ENCODE measurements at regions not wholly inside any gene's neighbourhood (a gene's known extent, or its start where the extent isn't known, plus 50 kb on each side); places are given as distances from the start of the nearest gene placed in this dataset.

- Histone ChIP-seq H3K9me3 (replicated peaks in 1 of 2; ENCODE audit: control insufficient read depth in 1 of 2, insufficient read depth in 1 of 2, low read length in 2 of 2) (peaks cover 0 to 9% of the 10 kb centered on the region in 2 donors), H3K36me3 (replicated peaks in 1 of 2; ENCODE audit: control insufficient read depth in 1 of 2, insufficient read depth in 2 of 2, low read length in 2 of 2) (no peaks in the 10 kb centered on the region), H3K4me2 (replicated peaks; ENCODE audit: extremely low read depth, low read length, poor library complexity, severe bottlenecking) (no peak overlapping the region), H3K27ac (ENCODE audit: low read depth in 1 of 2, low read length in 2 of 2) (no peak overlapping the region), H3K27me3 (ENCODE audit: control insufficient read depth in 2 of 2, insufficient read depth in 2 of 2, low read length in 2 of 2) (no peaks in the 10 kb centered on the region), H2AFZ (ENCODE audit: insufficient read depth, low read depth, low read length, poor library complexity, severe bottlenecking) (no peak overlapping the region), H3K4me3 (replicated peaks in 1 of 3; ENCODE audit: low read depth in 2 of 3, low read length in 3 of 3) (no peak overlapping the region), H3K79me2 (ENCODE audit: insufficient read depth, low read length) (no peaks in the 10 kb centered on the region), H3K9ac (ENCODE audit: insufficient read depth, low read length, poor library complexity, severe bottlenecking) (no peak overlapping the region), H3K4me1 (ENCODE audit: control insufficient read depth in 1 of 2, insufficient read depth in 2 of 2, low read length in 2 of 2) (no peaks in the 10 kb centered on the region), H4K20me1 (ENCODE audit: insufficient read depth, low read length) (no peaks in the 10 kb centered on the region)
- H3K27ac Mint-ChIP-seq, result no peak overlapping the region
- WGBS (ENCODE audit: insufficient coverage), result 13% methylated on average over 1 of the region's 2 CpGs
- H3K27me3 Mint-ChIP-seq (ENCODE audit: low read depth in 3 of 3), result no peaks in the 10 kb centered on the region
- H3K4me1 Mint-ChIP-seq, result no peaks in the 10 kb centered on the region
- H3K36me3 Mint-ChIP-seq, result no peaks in the 10 kb centered on the region
- no peak for DNase-seq
- peaks cover 0 to 5% (median 0%) of the 10 kb centered on the region in 7 donors for H3K9me3 Mint-ChIP-seq
- intact Hi-C loops (cut with micrococcal nuclease), result no loop called here
- no peak overlapping the region for H3K4me3 Mint-ChIP-seq
- TF ChIP-seq, protein P1, sequence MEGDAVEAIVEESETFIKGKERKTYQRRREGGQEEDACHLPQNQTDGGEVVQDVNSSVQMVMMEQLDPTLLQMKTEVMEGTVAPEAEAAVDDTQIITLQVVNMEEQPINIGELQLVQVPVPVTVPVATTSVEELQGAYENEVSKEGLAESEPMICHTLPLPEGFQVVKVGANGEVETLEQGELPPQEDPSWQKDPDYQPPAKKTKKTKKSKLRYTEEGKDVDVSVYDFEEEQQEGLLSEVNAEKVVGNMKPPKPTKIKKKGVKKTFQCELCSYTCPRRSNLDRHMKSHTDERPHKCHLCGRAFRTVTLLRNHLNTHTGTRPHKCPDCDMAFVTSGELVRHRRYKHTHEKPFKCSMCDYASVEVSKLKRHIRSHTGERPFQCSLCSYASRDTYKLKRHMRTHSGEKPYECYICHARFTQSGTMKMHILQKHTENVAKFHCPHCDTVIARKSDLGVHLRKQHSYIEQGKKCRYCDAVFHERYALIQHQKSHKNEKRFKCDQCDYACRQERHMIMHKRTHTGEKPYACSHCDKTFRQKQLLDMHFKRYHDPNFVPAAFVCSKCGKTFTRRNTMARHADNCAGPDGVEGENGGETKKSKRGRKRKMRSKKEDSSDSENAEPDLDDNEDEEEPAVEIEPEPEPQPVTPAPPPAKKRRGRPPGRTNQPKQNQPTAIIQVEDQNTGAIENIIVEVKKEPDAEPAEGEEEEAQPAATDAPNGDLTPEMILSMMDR (IDR thresholded peaks at IDR 0.05), result no peak
Measured at GRCh38 chr7:49037346-49038210, 113.2 kb downstream of the CDC14C start.

- Histone ChIP-seq H3K9ac (ENCODE audit: insufficient read depth, low read length, poor library complexity, severe bottlenecking) (no peak overlapping the region), H3K36me3 (replicated peaks in 1 of 2; ENCODE audit: control insufficient read depth in 1 of 2, insufficient read depth in 2 of 2, low read length in 2 of 2) (no peaks in the 10 kb centered on the region), H3K27me3 (ENCODE audit: control insufficient read depth in 2 of 2, insufficient read depth in 2 of 2, low read length in 2 of 2) (no peaks in the 10 kb centered on the region), H3K4me3 (replicated peaks in 1 of 3; ENCODE audit: low read depth in 2 of 3, low read length in 3 of 3) (no peak overlapping the region), H3K9me3 (replicated peaks in 1 of 2; ENCODE audit: control insufficient read depth in 1 of 2, insufficient read depth in 1 of 2, low read length in 2 of 2) (peaks cover 0 to 9% of the 10 kb centered on the region in 2 donors), H4K20me1 (ENCODE audit: insufficient read depth, low read length) (no peaks in the 10 kb centered on the region), H3K79me2 (ENCODE audit: insufficient read depth, low read length) (no peaks in the 10 kb centered on the region), H3K4me1 (ENCODE audit: control insufficient read depth in 1 of 2, insufficient read depth in 2 of 2, low read length in 2 of 2) (no peaks in the 10 kb centered on the region), H2AFZ (ENCODE audit: insufficient read depth, low read depth, low read length, poor library complexity, severe bottlenecking) (no peak overlapping the region), H3K27ac (ENCODE audit: low read depth in 1 of 2, low read length in 2 of 2) (no peak overlapping the region), H3K4me2 (replicated peaks; ENCODE audit: extremely low read depth, low read length, poor library complexity, severe bottlenecking) (no peak overlapping the region)
- DNase-seq, result no peak
- Mint-ChIP-seq H3K4me3 (no peak overlapping the region), H3K36me3 (no peaks in the 10 kb centered on the region), H3K27ac (no peak overlapping the region), H3K4me1 (no peaks in the 10 kb centered on the region), H3K27me3 (ENCODE audit: low read depth in 3 of 3) (no peaks in the 10 kb centered on the region), H3K9me3 (peaks cover 0 to 5% (median 0%) of the 10 kb centered on the region in 7 donors)
- intact Hi-C loops (cut with micrococcal nuclease), result no loop called here
- TF ChIP-seq, protein P1 (IDR thresholded peaks at IDR 0.05), result no peak
- WGBS (ENCODE audit: insufficient coverage), result 67% methylated on average over 1 of the region's 1 CpG
Measured at GRCh38 chr7:49038821-49039358, 114.5 kb downstream of the CDC14C start.
